NCI-H2227 (cell line): ENCODE measurements at regions not wholly inside any gene's neighbourhood (a gene's known extent, or its start where the extent isn't known, plus 50 kb on each side); places are given as distances from the start of the nearest gene placed in this dataset.
A peak's percentile ranks its signal among the peaks of the same experiment; 100 is the strongest.

Experiments
- DNase-seq: peaks from one replicate; lab custom pipeline; 2025; ENCODE audit not compliant: unreplicated experiment; lab: John Stamatoyannopoulos, UW

- DNase-seq = no peak
Measured at GRCh38 chr4:115374621-115375020, 261.2 kb upstream of the NDST4 start.

- no peak for DNase-seq
Measured at GRCh38 chr4:115370490-115370889, 257.1 kb upstream of the NDST4 start.

- DNase-seq = no peak
Measured at GRCh38 chr4:115370012-115370411, 256.6 kb upstream of the NDST4 start.

GRCh38 chr4:115366390-115366789 is 253.0 kb upstream of the NDST4 start:
- no peak for DNase-seq

GRCh38 chr4:115365185-115365584 is 251.8 kb upstream of the NDST4 start:
- no peak for DNase-seq

GRCh38 chr4:115361781-115362180 is 248.4 kb upstream of the NDST4 start:
- no peak for DNase-seq

- no peak for DNase-seq
Measured at GRCh38 chr4:115360431-115360830, 247.0 kb upstream of the NDST4 start.

GRCh38 chr4:115357776-115358175 is 244.4 kb upstream of the NDST4 start:
- no peak for DNase-seq

- no peak for DNase-seq
Measured at GRCh38 chr4:115356176-115356575, 242.8 kb upstream of the NDST4 start.

GRCh38 chr4:115355329-115355728 is 241.9 kb upstream of the NDST4 start:
- DNase-seq = no peak

GRCh38 chr4:115353370-115353769 is 239.9 kb upstream of the NDST4 start:
- no peak for DNase-seq

GRCh38 chr4:115343171-115343570 is 229.8 kb upstream of the NDST4 start:
- no peak for DNase-seq

- DNase-seq = no peak
Measured at GRCh38 chr4:115334736-115335411, 221.5 kb upstream of the NDST4 start.

- no peak for DNase-seq
Measured at GRCh38 chr4:115332078-115332477, 218.7 kb upstream of the NDST4 start.

- DNase-seq = no peak
Measured at GRCh38 chr4:115331241-115331640, 217.8 kb upstream of the NDST4 start.

GRCh38 chr4:115325836-115326235 is 212.4 kb upstream of the NDST4 start:
- DNase-seq = no peak

GRCh38 chr4:115323106-115323707 is 209.8 kb upstream of the NDST4 start:
- DNase-seq = peak; percentile 62

GRCh38 chr4:115315182-115315581 is 201.8 kb upstream of the NDST4 start:
- DNase-seq = no peak

GRCh38 chr4:115310641-115311040 is 197.2 kb upstream of the NDST4 start:
- DNase-seq = no peak

- no peak for DNase-seq
Measured at GRCh38 chr4:115294717-115295116, 181.3 kb upstream of the NDST4 start.

GRCh38 chr4:115293093-115293462 is 179.7 kb upstream of the NDST4 start:
- DNase-seq = no peak

- no peak for DNase-seq
Measured at GRCh38 chr4:115292320-115293092, 179.1 kb upstream of the NDST4 start.
